Fibroblast of lung (primary cell): ENCODE measurements at regions not wholly inside any gene's neighbourhood (a gene's known extent, or its start where the extent isn't known, plus 50 kb on each side); places are given as distances from the start of the nearest gene placed in this dataset.

ENCODE experiments used
- CTCF ChIP-seq, 2 donors: IDR thresholded peaks in 1 of 2; conservative IDR thresholded peaks in 1 of 2; 1 replicate in 1 of 2; 2 replicates in 1 of 2; pipeline ENCODE4 v1.5.1; 2011 to 2012; ENCODE audit warnings: low read length in 2 of 2, control low read depth in 1 of 2, inconsistent platforms in 1 of 2, low read depth in 1 of 2, mild to moderate bottlenecking in 1 of 2
- EZH2 ChIP-seq: IDR thresholded peaks from 2 replicates; pipeline ENCODE4 v1.5.1; 2012; ENCODE audit warnings: low read length, control low read depth, mild to moderate bottlenecking; ENCODE audit errors: missing control alignments

GRCh38 chr4:182091128-182091527 lies 152.1 kb upstream of the TENM3 start:
- TF ChIP-seq EZH2 (no peak), CTCF (conservative IDR thresholded peaks at IDR 0.05 in 1 of 2, IDR thresholded peaks at IDR 0.05 in 1 of 2; ENCODE audit: low read depth in 1 of 2, low read length in 2 of 2) (no peak)
